ENCODE measurements at regions not wholly inside any gene's neighbourhood (a gene's known extent, or its start where the extent isn't known, plus 50 kb on each side); places are given as distances from the start of the nearest gene placed in this dataset.

DNA sequence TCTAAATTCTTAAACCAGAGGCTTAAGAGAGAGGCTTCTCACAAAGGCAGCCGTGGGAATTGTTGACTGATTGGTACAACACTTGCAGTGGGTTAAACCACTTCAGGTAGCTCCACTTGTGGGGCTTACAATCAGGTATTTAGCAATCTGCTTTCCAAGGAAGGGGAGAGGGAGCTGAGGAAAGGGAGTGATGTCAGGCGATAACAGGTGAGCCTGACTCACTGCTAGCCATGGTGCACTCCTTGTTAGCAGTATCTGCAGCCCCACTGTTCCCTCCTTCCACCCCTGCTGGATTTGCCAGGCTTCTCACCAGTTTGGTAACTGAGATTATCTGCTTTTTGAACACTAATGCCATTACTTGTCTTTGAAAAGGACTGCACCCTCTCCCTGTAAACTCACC lies 1056.7 kb upstream of the FANCL start:
- TF ChIP-seq, protein P1, sequence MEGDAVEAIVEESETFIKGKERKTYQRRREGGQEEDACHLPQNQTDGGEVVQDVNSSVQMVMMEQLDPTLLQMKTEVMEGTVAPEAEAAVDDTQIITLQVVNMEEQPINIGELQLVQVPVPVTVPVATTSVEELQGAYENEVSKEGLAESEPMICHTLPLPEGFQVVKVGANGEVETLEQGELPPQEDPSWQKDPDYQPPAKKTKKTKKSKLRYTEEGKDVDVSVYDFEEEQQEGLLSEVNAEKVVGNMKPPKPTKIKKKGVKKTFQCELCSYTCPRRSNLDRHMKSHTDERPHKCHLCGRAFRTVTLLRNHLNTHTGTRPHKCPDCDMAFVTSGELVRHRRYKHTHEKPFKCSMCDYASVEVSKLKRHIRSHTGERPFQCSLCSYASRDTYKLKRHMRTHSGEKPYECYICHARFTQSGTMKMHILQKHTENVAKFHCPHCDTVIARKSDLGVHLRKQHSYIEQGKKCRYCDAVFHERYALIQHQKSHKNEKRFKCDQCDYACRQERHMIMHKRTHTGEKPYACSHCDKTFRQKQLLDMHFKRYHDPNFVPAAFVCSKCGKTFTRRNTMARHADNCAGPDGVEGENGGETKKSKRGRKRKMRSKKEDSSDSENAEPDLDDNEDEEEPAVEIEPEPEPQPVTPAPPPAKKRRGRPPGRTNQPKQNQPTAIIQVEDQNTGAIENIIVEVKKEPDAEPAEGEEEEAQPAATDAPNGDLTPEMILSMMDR (IDR thresholded peaks at IDR 0.05; ENCODE audit: low read depth, low read length): no peak
- DNase-seq: peak; percentile 82
- no peaks in the 10 kb centered on the region for H3K27me3 ChIP-seq (ENCODE audit: insufficient read depth, low read depth, severe bottlenecking)
- H3K9me3 ChIP-seq (ENCODE audit: severe bottlenecking): no peaks in the 10 kb centered on the region
- no peaks in the 10 kb centered on the region for H3K36me3 ChIP-seq
- H3K4me3 ChIP-seq (ENCODE audit: low read depth, low read length): no peak overlapping the region
- H3K27ac ChIP-seq: no peak overlapping the region

DNA sequence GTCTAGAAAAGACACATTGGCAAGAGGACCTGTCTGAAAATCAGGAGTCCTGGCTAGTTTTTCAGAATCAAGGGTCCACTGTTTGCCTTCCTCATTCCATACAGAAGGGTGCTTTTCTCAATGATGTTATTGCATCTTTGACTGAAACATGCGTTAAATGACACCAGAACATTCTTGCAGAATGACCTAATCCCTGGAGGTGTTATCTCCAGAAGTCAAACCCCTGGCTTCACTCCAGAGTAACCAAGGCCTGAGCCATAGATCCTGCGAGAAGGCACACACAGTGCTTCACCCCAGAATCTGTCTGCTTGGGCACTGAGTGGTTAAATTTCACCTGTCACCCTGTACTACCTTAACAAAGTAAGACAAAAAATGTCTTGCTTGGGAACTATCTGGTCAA lies 1055.2 kb upstream of the FANCL start:
- DNase-seq: no peak
- no peak overlapping the region for H3K4me3 ChIP-seq (ENCODE audit: low read depth, low read length)
- no peak overlapping the region for H3K27ac ChIP-seq
- H3K36me3 ChIP-seq: no peaks in the 10 kb centered on the region
- no peaks in the 10 kb centered on the region for H3K9me3 ChIP-seq (ENCODE audit: severe bottlenecking)
- TF ChIP-seq, protein P1 (IDR thresholded peaks at IDR 0.05; ENCODE audit: low read depth, low read length): no peak
- no peaks in the 10 kb centered on the region for H3K27me3 ChIP-seq (ENCODE audit: insufficient read depth, low read depth, severe bottlenecking)

DNA sequence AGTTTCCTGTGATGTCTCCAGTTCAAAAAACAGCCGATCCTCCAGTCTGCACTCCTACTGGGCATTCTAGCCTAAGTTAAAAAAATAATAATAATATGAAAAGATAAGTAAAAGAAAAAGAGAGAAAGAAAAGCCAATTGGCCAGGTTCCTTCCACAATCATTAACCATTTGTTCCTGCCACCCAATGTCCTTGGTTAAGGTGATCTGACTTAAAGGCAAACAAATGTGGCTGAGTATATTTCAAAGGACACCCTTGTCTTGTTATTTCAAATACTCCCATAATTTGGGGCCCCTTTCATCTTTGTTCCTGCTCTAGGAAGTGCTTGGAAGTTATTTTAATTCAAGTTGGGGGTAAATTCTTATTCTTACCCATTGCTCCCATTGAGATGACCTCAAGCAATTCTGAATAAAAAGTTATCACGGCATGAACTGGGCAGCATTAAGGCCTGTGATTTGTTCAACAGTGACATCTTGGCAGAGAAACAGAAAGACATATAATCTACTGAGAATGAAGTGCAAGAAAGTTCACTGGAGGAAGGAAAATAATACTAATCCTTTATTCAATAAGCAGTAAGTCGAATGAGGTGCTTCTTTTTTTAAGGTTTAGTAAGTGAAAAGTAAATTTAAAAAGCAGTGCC lies 1054.5 kb upstream of the FANCL start:
- no peaks in the 10 kb centered on the region for H3K27me3 ChIP-seq (ENCODE audit: insufficient read depth, low read depth, severe bottlenecking)
- H3K27ac ChIP-seq: no peak overlapping the region
- TF ChIP-seq, protein P1 (IDR thresholded peaks at IDR 0.05; ENCODE audit: low read depth, low read length): no peak
- no peaks in the 10 kb centered on the region for H3K36me3 ChIP-seq
- no peak overlapping the region for H3K4me3 ChIP-seq (ENCODE audit: low read depth, low read length)
- no peaks in the 10 kb centered on the region for H3K9me3 ChIP-seq (ENCODE audit: severe bottlenecking)
- DNase-seq: no peak

DNA sequence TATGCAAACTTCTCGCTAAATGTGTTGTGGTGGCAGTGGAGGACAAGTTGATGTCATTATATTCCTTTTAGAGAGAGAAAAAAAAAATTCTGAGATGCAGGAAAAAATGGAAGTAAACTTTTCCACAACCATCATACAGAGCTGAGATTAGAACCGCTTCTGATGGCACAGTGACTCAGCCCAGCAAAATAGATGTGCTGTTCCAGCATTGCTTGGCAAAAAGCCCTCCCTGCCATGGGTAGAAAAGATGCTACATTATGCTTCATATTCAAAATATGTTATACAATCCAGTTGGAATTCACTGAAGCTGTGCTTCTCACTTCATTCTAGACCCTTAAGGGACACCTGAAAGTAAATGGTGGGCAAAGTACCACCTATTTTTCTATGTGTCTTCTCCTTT lies 1047.6 kb upstream of the FANCL start:
- H3K36me3 ChIP-seq: no peaks in the 10 kb centered on the region

DNA sequence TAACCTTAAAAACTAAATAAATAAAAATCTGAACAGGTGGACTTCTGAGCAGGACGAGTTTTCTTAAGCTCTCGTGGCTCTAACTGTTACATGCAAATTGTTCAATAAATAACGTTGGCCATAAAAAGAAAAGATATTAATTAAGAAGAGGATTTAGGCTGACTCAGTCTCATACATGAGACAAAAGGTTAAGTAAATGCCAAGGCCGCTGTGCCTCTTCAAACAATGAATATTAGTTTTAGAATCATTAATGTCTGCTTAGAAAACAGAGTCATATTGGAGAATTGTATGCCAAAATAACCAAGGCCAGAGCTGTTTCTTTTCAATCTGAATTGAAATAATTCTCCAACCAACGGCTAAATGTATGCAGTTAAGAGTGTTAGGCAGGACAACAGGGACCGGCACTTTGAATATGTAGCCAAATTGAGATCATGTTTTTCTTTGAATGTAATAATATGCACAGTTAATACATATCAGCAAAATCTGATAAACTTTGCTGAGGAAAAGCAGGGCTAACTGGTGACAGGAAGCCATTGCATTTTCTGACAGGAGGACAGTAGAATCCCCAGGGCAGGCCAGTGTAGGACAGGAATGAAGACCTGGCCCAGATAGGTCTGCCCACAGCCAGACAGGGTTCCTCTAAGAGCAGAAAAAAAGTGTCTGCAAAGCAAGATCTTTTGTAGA lies 1041.4 kb upstream of the FANCL start:
- no peak for DNase-seq
- no peaks in the 10 kb centered on the region for H3K9me3 ChIP-seq (ENCODE audit: severe bottlenecking)
- H3K27me3 ChIP-seq (ENCODE audit: insufficient read depth, low read depth, severe bottlenecking): no peaks in the 10 kb centered on the region
- H3K36me3 ChIP-seq: no peaks in the 10 kb centered on the region
- TF ChIP-seq, protein P1 (IDR thresholded peaks at IDR 0.05; ENCODE audit: low read depth, low read length): no peak
- no peak overlapping the region for H3K4me3 ChIP-seq (ENCODE audit: low read depth, low read length)
- H3K27ac ChIP-seq: no peak overlapping the region

More for the DNA sequence above, 1047.6 kb upstream of the FANCL start:
- Histone ChIP-seq H3K4me3 (ENCODE audit: low read depth, low read length) (no peak overlapping the region), H3K27me3 (ENCODE audit: insufficient read depth, low read depth, severe bottlenecking) (no peaks in the 10 kb centered on the region), H3K9me3 (ENCODE audit: severe bottlenecking) (no peaks in the 10 kb centered on the region), H3K27ac (no peak overlapping the region)
- DNase-seq: no peak
- TF ChIP-seq, protein P1 (IDR thresholded peaks at IDR 0.05; ENCODE audit: low read depth, low read length): no peak

Measured in WERI-Rb-1 (cell line).